Activated CD8-positive, alpha-beta T cell treated with anti-CD3 and anti-CD28 coated beads, Interleukin-2, amount 10 ng/mL, durations not matched to agents 7 days and 5 days (primary cell): ENCODE measurements at regions not wholly inside any gene's neighbourhood (a gene's known extent, or its start where the extent isn't known, plus 50 kb on each side); places are given as distances from the start of the nearest gene placed in this dataset.

Experiments used
- ATAC-seq: fragments of 150-1000 bp; cut with Tn5 transposase; one replicate; pipeline ENCODE4 v1.10.0; 2021; ENCODE audit warnings: moderate library complexity
- CTCF ChIA-PET: fragments of 350-600 bp; sonication (Branson Sonifier 250); formaldehyde crosslinking; loops from one replicate; lab custom pipeline; 2021; ENCODE audit warnings: antibody characterized with exemption; lab: Charles Lee
- POLR2A ChIA-PET: fragments of 350-600 bp; sonication (Branson Sonifier 250); formaldehyde crosslinking; loops from one replicate; lab custom pipeline; 2021; ENCODE audit warnings: antibody characterized with exemption; lab: Charles Lee
- DNase-seq: peaks from one replicate; pipeline ENCODE4 v3.0.0-alpha.2; 2020
- H3K27ac Mint-ChIP-seq: one replicate; pipeline ENCODE4 v1.8.0; 2021; ENCODE audit warnings: mild to moderate bottlenecking, mixed read lengths
- H3K27me3 Mint-ChIP-seq: one replicate; pipeline ENCODE4 v1.8.0; 2021; ENCODE audit warnings: low read depth, mixed read lengths
- H3K36me3 Mint-ChIP-seq: one replicate; pipeline ENCODE4 v1.8.0; 2021; ENCODE audit warnings: low read depth, mixed read lengths
- H3K4me1 Mint-ChIP-seq: one replicate; pipeline ENCODE4 v1.8.0; 2021; ENCODE audit warnings: low read depth, mixed read lengths
- H3K4me3 Mint-ChIP-seq: one replicate; pipeline ENCODE4 v1.8.0; 2021; ENCODE audit warnings: mild to moderate bottlenecking, mixed read lengths
- H3K9me3 Mint-ChIP-seq: one replicate; pipeline ENCODE4 v1.8.0; 2022; ENCODE audit warnings: mixed read lengths; ENCODE audit not compliant: insufficient read depth

GRCh38 chr3:194738254-194739093, 52.8 kb downstream of the FAM43A start:
- CTCF ChIA-PET = interaction anchor here (0.7 to 1.4 kb wide), 3 partner anchors 11 to 63 kb away, joined by 3 read pairs; no protein-coding TSS in a partner anchor

GRCh38 chr3:194739498-194740284, 54.0 kb downstream of the FAM43A start:
- Mint-ChIP-seq H3K9me3 (no peaks in the 10 kb centered on the region), H3K27me3 (peaks cover 13% of the 10 kb centered on the region), H3K36me3 (no peaks in the 10 kb centered on the region), H3K4me3 (no peak overlapping the region), H3K4me1 (no peaks in the 10 kb centered on the region), H3K27ac (no peak overlapping the region)
- ATAC-seq = no peak
- POLR2A ChIA-PET = no interaction called here
- no peak for DNase-seq
- CTCF ChIA-PET = no interaction called here

More at GRCh38 chr3:194738254-194739093, 52.8 kb downstream of the FAM43A start:
- H3K27ac Mint-ChIP-seq = no peak overlapping the region
- no peak for DNase-seq
- H3K4me3 Mint-ChIP-seq = no peak overlapping the region
- H3K4me1 Mint-ChIP-seq = no peaks in the 10 kb centered on the region
- H3K27me3 Mint-ChIP-seq = peaks cover 11% of the 10 kb centered on the region
- no peak for ATAC-seq
- H3K9me3 Mint-ChIP-seq = no peaks in the 10 kb centered on the region
- POLR2A ChIA-PET = no interaction called here
- no peaks in the 10 kb centered on the region for H3K36me3 Mint-ChIP-seq

GRCh38 chr3:194740859-194741491, 55.3 kb downstream of the FAM43A start:
- Mint-ChIP-seq H3K4me1 (no peaks in the 10 kb centered on the region), H3K27me3 (peaks cover 8% of the 10 kb centered on the region), H3K9me3 (no peaks in the 10 kb centered on the region), H3K27ac (no peak overlapping the region), H3K36me3 (no peaks in the 10 kb centered on the region), H3K4me3 (no peak overlapping the region)
- ChIA-PET CTCF (no interaction called here), POLR2A (no interaction called here)
- no peak for DNase-seq
- no peak for ATAC-seq

GRCh38 chr3:194741916-194742315, 56.2 kb downstream of the FAM43A start:
- CTCF ChIA-PET = no interaction called here
- POLR2A ChIA-PET = interaction anchor here (0.6 kb wide), 1 partner anchor 29 kb away, joined by 3 read pairs; no protein-coding TSS in a partner anchor
- no peak for DNase-seq
- H3K27ac Mint-ChIP-seq = no peak overlapping the region
- peaks cover 8% of the 10 kb centered on the region for H3K27me3 Mint-ChIP-seq
- H3K36me3 Mint-ChIP-seq = no peaks in the 10 kb centered on the region
- no peaks in the 10 kb centered on the region for H3K4me1 Mint-ChIP-seq
- ATAC-seq = no peak
- H3K4me3 Mint-ChIP-seq = no peak overlapping the region
- H3K9me3 Mint-ChIP-seq = no peaks in the 10 kb centered on the region

GRCh38 chr3:194744826-194745225, 59.1 kb downstream of the FAM43A start:
- Mint-ChIP-seq H3K4me1 (no peaks in the 10 kb centered on the region), H3K9me3 (no peaks in the 10 kb centered on the region), H3K27ac (no peak overlapping the region), H3K36me3 (no peaks in the 10 kb centered on the region), H3K4me3 (no peak overlapping the region), H3K27me3 (peaks cover 8% of the 10 kb centered on the region)
- ChIA-PET POLR2A (no interaction called here), CTCF (no interaction called here)
- ATAC-seq = no peak
- DNase-seq = no peak

- Mint-ChIP-seq H3K27ac (no peak overlapping the region), H3K27me3 (peaks cover 8% of the 10 kb centered on the region), H3K4me1 (no peaks in the 10 kb centered on the region), H3K9me3 (no peaks in the 10 kb centered on the region), H3K4me3 (no peak overlapping the region), H3K36me3 (no peaks in the 10 kb centered on the region)
- ChIA-PET POLR2A (no interaction called here), CTCF (interaction anchor here (1.2 kb wide), 1 partner anchor 11 kb away, joined by 3 read pairs; no protein-coding TSS in a partner anchor)
- ATAC-seq (no peak), DNase-seq (no peak)
These were observed 59.9 kb downstream of the FAM43A start for GRCh38 chr3:194745422-194746184.

GRCh38 chr3:194748225-194748624, 62.5 kb downstream of the FAM43A start:
- H3K4me1 Mint-ChIP-seq = no peaks in the 10 kb centered on the region
- DNase-seq = no peak
- POLR2A ChIA-PET = no interaction called here
- no peak overlapping the region for H3K27ac Mint-ChIP-seq
- H3K9me3 Mint-ChIP-seq = no peaks in the 10 kb centered on the region
- CTCF ChIA-PET = no interaction called here
- ATAC-seq = no peak
- no peaks in the 10 kb centered on the region for H3K36me3 Mint-ChIP-seq
- H3K27me3 Mint-ChIP-seq = peaks cover 3% of the 10 kb centered on the region
- H3K4me3 Mint-ChIP-seq = no peak overlapping the region

- Mint-ChIP-seq H3K27me3 (no peaks in the 10 kb centered on the region), H3K27ac (no peak overlapping the region), H3K4me1 (no peaks in the 10 kb centered on the region), H3K36me3 (no peaks in the 10 kb centered on the region), H3K9me3 (no peaks in the 10 kb centered on the region), H3K4me3 (no peak overlapping the region)
- POLR2A ChIA-PET = no interaction called here
- DNase-seq (no peak), ATAC-seq (no peak)
- CTCF ChIA-PET = no interaction called here
These were observed 64.2 kb downstream of the FAM43A start for GRCh38 chr3:194749631-194750490.

GRCh38 chr3:194750491-194750828, 64.8 kb downstream of the FAM43A start:
- Mint-ChIP-seq H3K4me3 (no peak overlapping the region), H3K9me3 (no peaks in the 10 kb centered on the region), H3K27ac (no peak overlapping the region), H3K27me3 (no peaks in the 10 kb centered on the region), H3K36me3 (no peaks in the 10 kb centered on the region), H3K4me1 (no peaks in the 10 kb centered on the region)
- POLR2A ChIA-PET = no interaction called here
- DNase-seq (no peak), ATAC-seq (no peak)
- CTCF ChIA-PET = no interaction called here

- H3K36me3 Mint-ChIP-seq = no peaks in the 10 kb centered on the region
- no peak overlapping the region for H3K27ac Mint-ChIP-seq
- no peaks in the 10 kb centered on the region for H3K4me1 Mint-ChIP-seq
- no peak for DNase-seq
- no peak for ATAC-seq
- ChIA-PET CTCF (no interaction called here), POLR2A (no interaction called here)
- H3K4me3 Mint-ChIP-seq = no peak overlapping the region
- no peaks in the 10 kb centered on the region for H3K9me3 Mint-ChIP-seq
- peaks cover 5% of the 10 kb centered on the region for H3K27me3 Mint-ChIP-seq
These were observed 70.2 kb downstream of the FAM43A start for GRCh38 chr3:194755671-194756459.
